OCI-LY7 (cell line): ENCODE measurements at regions not wholly inside any gene's neighbourhood (a gene's known extent, or its start where the extent isn't known, plus 50 kb on each side); places are given as distances from the start of the nearest gene placed in this dataset.

ENCODE experiments used
- BruUV-seq: library from RNA; stranded (reverse); fragments of 400-500 nt; replicated peaks from 2 replicates; lab custom pipeline; 2021; lab: Mats Ljungman, UMichigan
- CTCF ChIA-PET: fragments of 300-600 bp; sonication (Branson Sonifier 250); formaldehyde crosslinking; loops from one replicate; lab custom pipeline; 2022; ENCODE audit warnings: antibody characterized with exemption; ENCODE audit not compliant: unreplicated experiment; lab: Charles Lee
- POLR2A ChIA-PET: fragments of 300-600 bp; sonication (Branson Sonifier 250); formaldehyde crosslinking; loops from one replicate; lab custom pipeline; 2022; ENCODE audit warnings: antibody characterized with exemption; lab: Charles Lee
- DNase-seq: peaks from one replicate; pipeline ENCODE4 v3.0.0-alpha.2; 2015; ENCODE audit warnings: low spot score
- H2AFZ ChIP-seq: fragments of 200-600 bp; sonication (generic), shearing (Covaris generic); 2 replicates; pipeline ENCODE4 v1.6.1; 2014; ENCODE audit warnings: mild to moderate bottlenecking, antibody characterized with exemption, low read length, moderate library complexity
- H3K27ac ChIP-seq: fragments of 200-600 bp; sonication (generic); 2 replicates; pipeline ENCODE4 v1.5.1; 2014; ENCODE audit warnings: mixed run types, low read depth, mild to moderate bottlenecking, moderate library complexity, low read length, inconsistent platforms; ENCODE audit not compliant: poor library complexity, severe bottlenecking
- H3K36me3 ChIP-seq: fragments of 200-600 bp; sonication (generic); 2 replicates; pipeline ENCODE4 v1.6.1; 2014; ENCODE audit warnings: mild to moderate bottlenecking, antibody characterized with exemption, low read length, moderate library complexity, mixed read lengths; ENCODE audit not compliant: insufficient read depth
- H3K4me1 ChIP-seq: fragments of 200-600 bp; sonication (generic); 2 replicates; pipeline ENCODE4 v1.5.1; 2014; ENCODE audit warnings: mild to moderate bottlenecking, low read length; ENCODE audit not compliant: insufficient read depth, poor library complexity, severe bottlenecking
- H3K4me2 ChIP-seq: fragments of 200-600 bp; sonication (generic); 2 replicates; pipeline ENCODE4 v1.6.1; 2014; ENCODE audit warnings: mild to moderate bottlenecking, low read length
- H3K4me3 ChIP-seq: fragments of 200-600 bp; sonication (generic); 2 replicates; pipeline ENCODE4 v1.5.1; 2014; ENCODE audit warnings: mild to moderate bottlenecking, low read depth, low read length; ENCODE audit not compliant: poor library complexity, severe bottlenecking
- H3K79me2 ChIP-seq: fragments of 200-600 bp; sonication (generic); 2 replicates; pipeline ENCODE4 v1.6.1; 2016; ENCODE audit warnings: low read depth, mild to moderate bottlenecking, low read length, moderate library complexity, mixed read lengths; ENCODE audit not compliant: insufficient read depth
- H3K9me2 ChIP-seq: fragments of 200-600 bp; sonication (generic); 2 replicates; pipeline ENCODE4 v1.6.1; 2016; ENCODE audit warnings: mild to moderate bottlenecking, low read length, mixed read lengths; ENCODE audit not compliant: insufficient read depth
- H3K9me3 ChIP-seq: fragments of 200-600 bp; sonication (generic); 2 replicates; pipeline ENCODE4 v1.6.1; 2014; ENCODE audit warnings: mild to moderate bottlenecking, mixed run types, low read length, mixed read lengths
- H4K20me1 ChIP-seq: fragments of 200-600 bp; sonication (generic); 2 replicates; pipeline ENCODE4 v1.6.1; 2014; ENCODE audit warnings: mild to moderate bottlenecking, antibody characterized with exemption, low read length, moderate library complexity, mixed read lengths; ENCODE audit not compliant: insufficient read depth
- CTCF ChIP-seq: fragments of 200-600 bp; sonication (generic); conservative IDR thresholded peaks from 2 replicates; pipeline ENCODE4 v1.5.1; 2014; ENCODE audit warnings: mild to moderate bottlenecking, antibody characterized with exemption, low read length, moderate library complexity, mixed read lengths
- EZH2phosphoT487 ChIP-seq: fragments of 200-600 bp; sonication (generic); IDR thresholded peaks from 2 replicates; pipeline ENCODE4 v1.6.1; 2018; ENCODE audit warnings: low read depth, borderline replicate concordance, mild to moderate bottlenecking, mixed run types, antibody characterized with exemption, low read length, moderate library complexity, mixed read lengths
- intact Hi-C: fragments of 100-400 bp; cut with micrococcal nuclease; formaldehyde crosslinking; loops from one replicate; pipeline ENCODE4 v1.10.0; 2022; ENCODE audit not compliant: unreplicated experiment

- H3K27ac ChIP-seq, result no peak overlapping the region
- no peak overlapping the region for H2AFZ ChIP-seq
- ChIA-PET POLR2A (no interaction called here), CTCF (no interaction called here)
- no peaks in the 10 kb centered on the region for H3K36me3 ChIP-seq
- H3K9me2 ChIP-seq, result no peaks in the 10 kb centered on the region
- no TSS peak for BruUV-seq
- DNase-seq, result no peak
- intact Hi-C loops, result no loop called here
- H3K4me1 ChIP-seq, result no peaks in the 10 kb centered on the region
- no peak overlapping the region for H3K4me2 ChIP-seq
- no peaks in the 10 kb centered on the region for H4K20me1 ChIP-seq
- no peak overlapping the region for H3K4me3 ChIP-seq
- TF ChIP-seq EZH2phosphoT487 (no peak), CTCF (no peak)
- no peaks in the 10 kb centered on the region for H3K9me3 ChIP-seq
- H3K79me2 ChIP-seq, result no peaks in the 10 kb centered on the region
Measured at GRCh38 chrY:19622392-19622791, 122.1 kb downstream of the KDM5D start.

GRCh38 chrY:19621756-19622155 is 122.8 kb downstream of the KDM5D start:
- ChIA-PET POLR2A (no interaction called here), CTCF (no interaction called here)
- H2AFZ ChIP-seq, result no peak overlapping the region
- no peaks in the 10 kb centered on the region for H3K9me3 ChIP-seq
- no peaks in the 10 kb centered on the region for H3K4me1 ChIP-seq
- H3K27ac ChIP-seq, result no peak overlapping the region
- H3K4me2 ChIP-seq, result no peak overlapping the region
- no peak for DNase-seq
- H3K36me3 ChIP-seq, result no peaks in the 10 kb centered on the region
- no peak overlapping the region for H3K4me3 ChIP-seq
- H4K20me1 ChIP-seq, result no peaks in the 10 kb centered on the region
- H3K9me2 ChIP-seq, result no peaks in the 10 kb centered on the region
- no peaks in the 10 kb centered on the region for H3K79me2 ChIP-seq
- no TSS peak for BruUV-seq
- intact Hi-C loops, result no loop called here
- TF ChIP-seq CTCF (no peak), EZH2phosphoT487 (no peak)

- H3K9me3 ChIP-seq, result no peaks in the 10 kb centered on the region
- H3K4me2 ChIP-seq, result no peak overlapping the region
- H3K4me1 ChIP-seq, result peaks cover 18% of the 10 kb centered on the region
- intact Hi-C loops, result no loop called here
- CTCF ChIA-PET, result no interaction called here
- peaks cover 88% of the 10 kb centered on the region for H3K36me3 ChIP-seq
- POLR2A ChIA-PET, result interaction anchor here (0.8 to 1.8 kb wide), 3 partner anchors 9 to 34 kb away, joined by 3 to 6 read pairs (median 4); no protein-coding TSS in a partner anchor
- peak overlapping the region; percentile 22 for H3K27ac ChIP-seq
- H3K79me2 ChIP-seq, result no peaks in the 10 kb centered on the region
- H2AFZ ChIP-seq, result no peak overlapping the region
- H3K9me2 ChIP-seq, result no peaks in the 10 kb centered on the region
- no peak for DNase-seq
- no TSS peak for BruUV-seq
- H4K20me1 ChIP-seq, result no peaks in the 10 kb centered on the region
- TF ChIP-seq CTCF (no peak), EZH2phosphoT487 (no peak)
- no peak overlapping the region for H3K4me3 ChIP-seq
Measured at GRCh38 chrY:19601113-19601512, 143.4 kb downstream of the KDM5D start.
